ENCODE measurements at regions not wholly inside any gene's neighbourhood (a gene's known extent, or its start where the extent isn't known, plus 50 kb on each side); places are given as distances from the start of the nearest gene placed in this dataset.

- TF ChIP-seq, protein P1, sequence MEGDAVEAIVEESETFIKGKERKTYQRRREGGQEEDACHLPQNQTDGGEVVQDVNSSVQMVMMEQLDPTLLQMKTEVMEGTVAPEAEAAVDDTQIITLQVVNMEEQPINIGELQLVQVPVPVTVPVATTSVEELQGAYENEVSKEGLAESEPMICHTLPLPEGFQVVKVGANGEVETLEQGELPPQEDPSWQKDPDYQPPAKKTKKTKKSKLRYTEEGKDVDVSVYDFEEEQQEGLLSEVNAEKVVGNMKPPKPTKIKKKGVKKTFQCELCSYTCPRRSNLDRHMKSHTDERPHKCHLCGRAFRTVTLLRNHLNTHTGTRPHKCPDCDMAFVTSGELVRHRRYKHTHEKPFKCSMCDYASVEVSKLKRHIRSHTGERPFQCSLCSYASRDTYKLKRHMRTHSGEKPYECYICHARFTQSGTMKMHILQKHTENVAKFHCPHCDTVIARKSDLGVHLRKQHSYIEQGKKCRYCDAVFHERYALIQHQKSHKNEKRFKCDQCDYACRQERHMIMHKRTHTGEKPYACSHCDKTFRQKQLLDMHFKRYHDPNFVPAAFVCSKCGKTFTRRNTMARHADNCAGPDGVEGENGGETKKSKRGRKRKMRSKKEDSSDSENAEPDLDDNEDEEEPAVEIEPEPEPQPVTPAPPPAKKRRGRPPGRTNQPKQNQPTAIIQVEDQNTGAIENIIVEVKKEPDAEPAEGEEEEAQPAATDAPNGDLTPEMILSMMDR (conservative IDR thresholded peaks at IDR 0.05; ENCODE audit: low read depth, low read length), result no peak
- no peak for TF ChIP-seq EZH2 (IDR thresholded peaks at IDR 0.05; ENCODE audit: borderline replicate concordance, low read depth, low read length, poor library complexity, severe bottlenecking)
Observed at GRCh38 chr1:79532555-79532954, 526.0 kb upstream of the ADGRL4 start.

Data from A673 (cell line).